WERI-Rb-1 (cell line): ENCODE measurements at regions not wholly inside any gene's neighbourhood (a gene's known extent, or its start where the extent isn't known, plus 50 kb on each side); places are given as distances from the start of the nearest gene placed in this dataset.
A peak's percentile ranks its signal among the peaks of the same experiment; 100 is the strongest.
"Not testable (repeated sequence)": the region's sequence is repeated elsewhere in the genome, so short reads cannot be mapped to it uniquely, and the experiment has no call there.

ENCODE experiments used
- DNase-seq: peaks from one replicate; pipeline ENCODE4 v3.0.0-alpha.2; 2020
- H3K27ac ChIP-seq: fragments of 250-450 bp; sonication (Bioruptor Pico); 2 replicates; pipeline ENCODE4 v1.5.1; 2020; ENCODE audit warnings: mild to moderate bottlenecking, moderate library complexity
- H3K27me3 ChIP-seq: fragments of 250-450 bp; sonication (Bioruptor Pico); 2 replicates; pipeline ENCODE4 v1.5.1; 2021; ENCODE audit warnings: mild to moderate bottlenecking, low read depth, moderate library complexity; ENCODE audit not compliant: insufficient read depth, severe bottlenecking
- H3K36me3 ChIP-seq: fragments of 250-450 bp; sonication (Bioruptor Pico); 2 replicates; pipeline ENCODE4 v1.5.1; 2020; ENCODE audit warnings: mild to moderate bottlenecking, moderate library complexity
- H3K4me3 ChIP-seq: 2 replicates; pipeline ENCODE4 v1.5.1; 2011; ENCODE audit warnings: low read depth, mild to moderate bottlenecking, control low read depth, low read length
- H3K9me3 ChIP-seq: fragments of 250-450 bp; sonication (Bioruptor Pico); 2 replicates; pipeline ENCODE4 v1.5.1; 2021; ENCODE audit warnings: mild to moderate bottlenecking, moderate library complexity; ENCODE audit not compliant: severe bottlenecking
- TF ChIP-seq, protein P1 (sequence below): IDR thresholded peaks from 2 replicates; pipeline ENCODE4 v1.5.1; 2011; ENCODE audit warnings: low read depth, mild to moderate bottlenecking, control low read depth, inconsistent platforms, low read length

- Histone ChIP-seq H3K27ac (no peak overlapping the region), H3K9me3 (no peaks in the 10 kb centered on the region), H3K27me3 (no peaks in the 10 kb centered on the region), H3K36me3 (no peaks in the 10 kb centered on the region), H3K4me3 (no peak overlapping the region)
- no peak for DNase-seq
- TF ChIP-seq, protein P1, sequence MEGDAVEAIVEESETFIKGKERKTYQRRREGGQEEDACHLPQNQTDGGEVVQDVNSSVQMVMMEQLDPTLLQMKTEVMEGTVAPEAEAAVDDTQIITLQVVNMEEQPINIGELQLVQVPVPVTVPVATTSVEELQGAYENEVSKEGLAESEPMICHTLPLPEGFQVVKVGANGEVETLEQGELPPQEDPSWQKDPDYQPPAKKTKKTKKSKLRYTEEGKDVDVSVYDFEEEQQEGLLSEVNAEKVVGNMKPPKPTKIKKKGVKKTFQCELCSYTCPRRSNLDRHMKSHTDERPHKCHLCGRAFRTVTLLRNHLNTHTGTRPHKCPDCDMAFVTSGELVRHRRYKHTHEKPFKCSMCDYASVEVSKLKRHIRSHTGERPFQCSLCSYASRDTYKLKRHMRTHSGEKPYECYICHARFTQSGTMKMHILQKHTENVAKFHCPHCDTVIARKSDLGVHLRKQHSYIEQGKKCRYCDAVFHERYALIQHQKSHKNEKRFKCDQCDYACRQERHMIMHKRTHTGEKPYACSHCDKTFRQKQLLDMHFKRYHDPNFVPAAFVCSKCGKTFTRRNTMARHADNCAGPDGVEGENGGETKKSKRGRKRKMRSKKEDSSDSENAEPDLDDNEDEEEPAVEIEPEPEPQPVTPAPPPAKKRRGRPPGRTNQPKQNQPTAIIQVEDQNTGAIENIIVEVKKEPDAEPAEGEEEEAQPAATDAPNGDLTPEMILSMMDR: no peak
Observed at GRCh38 chr14:49961270-49962222, 68.7 kb downstream of the ARF6 start.

- no peaks in the 10 kb centered on the region for H3K36me3 ChIP-seq
- H3K4me3 ChIP-seq: no peak overlapping the region
- TF ChIP-seq, protein P1: no peak
- no peak for DNase-seq
- H3K9me3 ChIP-seq: no peaks in the 10 kb centered on the region
- no peaks in the 10 kb centered on the region for H3K27me3 ChIP-seq
- no peak overlapping the region for H3K27ac ChIP-seq
Observed at GRCh38 chr14:49962621-49963020, 69.7 kb downstream of the ARF6 start.

DNA sequence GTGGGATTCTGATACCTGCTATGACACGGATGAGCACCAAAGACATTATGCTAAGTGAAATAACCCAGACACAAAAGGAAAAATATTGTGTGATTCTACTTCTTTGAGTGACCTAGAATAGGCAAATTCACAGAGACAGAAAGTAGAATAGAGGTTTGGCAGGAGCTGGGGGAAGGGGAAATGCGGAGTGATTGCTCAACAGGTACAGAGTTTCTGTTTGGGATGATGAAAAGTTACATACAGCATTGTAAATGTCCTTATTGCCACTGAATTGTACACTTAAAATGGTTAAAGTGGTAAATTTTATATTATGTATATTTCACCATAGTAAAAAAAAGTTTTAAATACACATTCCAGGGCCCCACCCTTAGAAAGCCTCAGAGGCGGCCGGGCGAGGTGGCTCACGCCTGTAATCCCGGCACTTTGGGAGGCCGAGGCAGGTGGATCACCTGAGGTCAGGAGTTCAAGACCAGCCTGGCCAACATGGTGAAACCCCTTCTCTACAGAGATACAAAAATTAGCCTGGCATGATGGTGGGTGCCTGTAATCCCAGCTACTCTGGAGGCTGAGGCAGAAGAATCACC is 72.3 kb downstream of the ARF6 start:
- not testable (repeated sequence) for H3K9me3 ChIP-seq, DNase-seq, H3K27ac ChIP-seq, H3K4me3 ChIP-seq, H3K36me3 ChIP-seq, H3K27me3 ChIP-seq

- Histone ChIP-seq H3K27me3 (no peaks in the 10 kb centered on the region), H3K27ac (no peak overlapping the region), H3K36me3 (no peaks in the 10 kb centered on the region), H3K4me3 (no peak overlapping the region), H3K9me3 (no peaks in the 10 kb centered on the region)
- TF ChIP-seq, protein P1: no peak
- DNase-seq: peak; percentile 11
Observed at GRCh38 chr14:49966304-49966809, 73.5 kb downstream of the ARF6 start.

DNA sequence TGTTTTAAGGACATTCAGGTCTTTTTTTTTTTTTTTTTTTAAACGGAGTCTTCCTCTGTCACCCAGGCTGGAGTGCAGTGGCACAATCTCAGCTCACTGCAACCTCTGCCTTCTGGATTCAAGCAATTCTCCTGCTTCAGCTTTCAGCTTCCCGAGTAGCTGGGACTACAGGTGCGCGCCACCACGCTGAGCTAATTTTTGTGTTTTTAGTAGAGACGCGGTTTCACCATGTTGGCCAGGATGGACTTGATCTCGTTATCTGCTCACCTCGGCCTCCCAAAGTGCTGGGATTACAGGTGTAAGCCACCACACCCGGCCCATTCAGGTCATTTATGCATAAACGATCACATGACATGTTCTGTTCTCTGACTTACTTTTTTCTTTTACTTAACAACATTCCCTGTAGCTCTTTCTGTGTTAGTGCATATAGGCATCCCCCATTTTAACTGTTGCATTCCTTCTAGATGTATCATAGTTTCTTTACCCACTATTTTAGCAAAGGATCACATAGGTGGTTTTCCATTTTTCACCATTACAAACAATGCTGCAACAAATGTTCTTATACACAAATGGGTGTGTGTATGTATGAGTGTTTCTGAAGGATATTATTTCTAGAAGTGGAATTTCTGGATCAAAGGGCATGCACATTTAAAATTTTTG is 74.2 kb downstream of the ARF6 start:
- TF ChIP-seq, protein P1: no peak
- H3K27me3 ChIP-seq: no peaks in the 10 kb centered on the region
- no peak for DNase-seq
- H3K36me3 ChIP-seq: no peaks in the 10 kb centered on the region
- H3K4me3 ChIP-seq: no peak overlapping the region
- no peak overlapping the region for H3K27ac ChIP-seq
- no peaks in the 10 kb centered on the region for H3K9me3 ChIP-seq

DNA sequence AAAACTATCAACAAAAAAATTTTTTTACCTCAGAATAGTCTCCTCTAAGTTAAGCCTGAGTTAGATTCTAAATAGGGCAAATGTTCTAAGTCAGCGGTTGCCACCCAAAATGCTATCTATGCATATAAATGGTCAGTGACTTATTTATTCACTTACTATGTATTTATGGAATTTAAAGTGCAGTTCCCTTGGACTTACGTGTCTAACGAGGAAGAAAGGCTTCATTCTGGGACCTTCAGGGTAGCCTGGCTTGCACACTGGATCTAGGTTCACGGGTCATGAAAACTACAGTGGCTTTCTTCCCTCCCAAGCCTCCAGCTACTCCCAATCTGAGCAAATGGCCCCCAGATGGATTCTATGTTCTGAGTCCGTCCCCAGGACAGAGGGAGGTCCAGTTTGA is 77.1 kb downstream of the ARF6 start:
- no peak overlapping the region for H3K27ac ChIP-seq
- H3K36me3 ChIP-seq: no peaks in the 10 kb centered on the region
- H3K9me3 ChIP-seq: no peaks in the 10 kb centered on the region
- H3K4me3 ChIP-seq: no peak overlapping the region
- no peaks in the 10 kb centered on the region for H3K27me3 ChIP-seq
- TF ChIP-seq, protein P1: no peak
- no peak for DNase-seq
